ENCODE measurements at regions not wholly inside any gene's neighbourhood (a gene's known extent, or its start where the extent isn't known, plus 50 kb on each side); places are given as distances from the start of the nearest gene placed in this dataset.

DNA sequence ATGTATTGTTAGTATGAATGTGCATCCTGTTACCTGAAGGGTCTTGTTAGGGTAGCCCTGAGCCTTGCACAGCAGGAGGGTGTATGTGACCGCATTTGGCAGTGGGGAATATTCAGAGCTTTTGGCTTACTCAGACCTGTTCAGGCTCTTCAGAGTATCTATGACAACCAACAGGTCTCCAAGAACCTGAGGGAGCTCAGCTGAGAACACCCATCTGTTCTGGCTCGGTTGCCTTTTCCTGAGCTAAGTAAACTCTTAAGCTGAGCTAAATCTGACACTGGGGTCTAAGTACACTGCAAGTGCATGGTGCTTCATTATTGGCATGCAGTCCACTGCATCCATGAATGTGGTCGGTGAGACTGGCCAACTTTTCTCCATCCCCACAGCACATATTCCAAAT lies 92.4 kb upstream of the CHST9 start:
- H3K4me3 ChIP-seq, result no peak overlapping the region
- no peak overlapping the region for H3K27ac ChIP-seq
- H3K9ac ChIP-seq (ENCODE audit: low read depth in 2 of 2, low read length in 2 of 2), result no peak overlapping the region
- DNase-seq, result no peak
- no peaks in the 10 kb centered on the region for H3K36me3 ChIP-seq
- intact Hi-C loops (cut with DNase I), result no loop called here
- H3K4me1 ChIP-seq, result no peaks in the 10 kb centered on the region
- TF ChIP-seq, protein P1, sequence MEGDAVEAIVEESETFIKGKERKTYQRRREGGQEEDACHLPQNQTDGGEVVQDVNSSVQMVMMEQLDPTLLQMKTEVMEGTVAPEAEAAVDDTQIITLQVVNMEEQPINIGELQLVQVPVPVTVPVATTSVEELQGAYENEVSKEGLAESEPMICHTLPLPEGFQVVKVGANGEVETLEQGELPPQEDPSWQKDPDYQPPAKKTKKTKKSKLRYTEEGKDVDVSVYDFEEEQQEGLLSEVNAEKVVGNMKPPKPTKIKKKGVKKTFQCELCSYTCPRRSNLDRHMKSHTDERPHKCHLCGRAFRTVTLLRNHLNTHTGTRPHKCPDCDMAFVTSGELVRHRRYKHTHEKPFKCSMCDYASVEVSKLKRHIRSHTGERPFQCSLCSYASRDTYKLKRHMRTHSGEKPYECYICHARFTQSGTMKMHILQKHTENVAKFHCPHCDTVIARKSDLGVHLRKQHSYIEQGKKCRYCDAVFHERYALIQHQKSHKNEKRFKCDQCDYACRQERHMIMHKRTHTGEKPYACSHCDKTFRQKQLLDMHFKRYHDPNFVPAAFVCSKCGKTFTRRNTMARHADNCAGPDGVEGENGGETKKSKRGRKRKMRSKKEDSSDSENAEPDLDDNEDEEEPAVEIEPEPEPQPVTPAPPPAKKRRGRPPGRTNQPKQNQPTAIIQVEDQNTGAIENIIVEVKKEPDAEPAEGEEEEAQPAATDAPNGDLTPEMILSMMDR (IDR thresholded peaks at IDR 0.05), result no peak
- H3K27me3 ChIP-seq, result no peaks in the 10 kb centered on the region
- no peaks in the 10 kb centered on the region for H3K9me3 ChIP-seq

- Histone ChIP-seq H3K4me1 (no peaks in the 10 kb centered on the region), H3K27ac (no peak overlapping the region), H3K9ac (ENCODE audit: low read depth in 2 of 2, low read length in 2 of 2) (no peak overlapping the region), H3K9me3 (no peaks in the 10 kb centered on the region), H3K36me3 (no peaks in the 10 kb centered on the region), H3K4me3 (no peak overlapping the region), H3K27me3 (no peaks in the 10 kb centered on the region)
- DNase-seq, result no peak
- intact Hi-C loops (cut with DNase I), result no loop called here
- TF ChIP-seq, protein P1 (IDR thresholded peaks at IDR 0.05), result no peak
Observed at GRCh38 chr18:27276886-27277285, 91.8 kb upstream of the CHST9 start.

GRCh38 chr18:27276479-27276878 lies 91.4 kb upstream of the CHST9 start:
- TF ChIP-seq, protein P1 (IDR thresholded peaks at IDR 0.05), result no peak
- H3K9ac ChIP-seq (ENCODE audit: low read depth in 2 of 2, low read length in 2 of 2), result no peak overlapping the region
- no peak overlapping the region for H3K27ac ChIP-seq
- no peak for DNase-seq
- H3K4me1 ChIP-seq, result no peaks in the 10 kb centered on the region
- no peaks in the 10 kb centered on the region for H3K36me3 ChIP-seq
- intact Hi-C loops (cut with DNase I), result no loop called here
- no peaks in the 10 kb centered on the region for H3K27me3 ChIP-seq
- H3K4me3 ChIP-seq, result no peak overlapping the region
- H3K9me3 ChIP-seq, result no peaks in the 10 kb centered on the region

GRCh38 chr18:27274901-27275300 lies 89.8 kb upstream of the CHST9 start:
- no peak overlapping the region for H3K27ac ChIP-seq
- TF ChIP-seq, protein P1 (IDR thresholded peaks at IDR 0.05), result no peak
- no peaks in the 10 kb centered on the region for H3K9me3 ChIP-seq
- H3K4me3 ChIP-seq, result no peak overlapping the region
- H3K4me1 ChIP-seq, result no peaks in the 10 kb centered on the region
- no peak overlapping the region for H3K9ac ChIP-seq (ENCODE audit: low read depth in 2 of 2, low read length in 2 of 2)
- no peak for DNase-seq
- no peaks in the 10 kb centered on the region for H3K27me3 ChIP-seq
- H3K36me3 ChIP-seq, result no peaks in the 10 kb centered on the region
- intact Hi-C loops (cut with DNase I), result no loop called here

GRCh38 chr18:27270508-27270907 lies 85.4 kb upstream of the CHST9 start:
- Histone ChIP-seq H3K36me3 (no peaks in the 10 kb centered on the region), H3K4me3 (no peak overlapping the region), H3K27me3 (no peaks in the 10 kb centered on the region), H3K4me1 (no peaks in the 10 kb centered on the region), H3K9ac (ENCODE audit: low read depth in 2 of 2, low read length in 2 of 2) (no peak overlapping the region), H3K27ac (no peak overlapping the region), H3K9me3 (no peaks in the 10 kb centered on the region)
- intact Hi-C loops (cut with DNase I), result no loop called here
- no peak for DNase-seq
- TF ChIP-seq, protein P1 (IDR thresholded peaks at IDR 0.05), result no peak

DNA sequence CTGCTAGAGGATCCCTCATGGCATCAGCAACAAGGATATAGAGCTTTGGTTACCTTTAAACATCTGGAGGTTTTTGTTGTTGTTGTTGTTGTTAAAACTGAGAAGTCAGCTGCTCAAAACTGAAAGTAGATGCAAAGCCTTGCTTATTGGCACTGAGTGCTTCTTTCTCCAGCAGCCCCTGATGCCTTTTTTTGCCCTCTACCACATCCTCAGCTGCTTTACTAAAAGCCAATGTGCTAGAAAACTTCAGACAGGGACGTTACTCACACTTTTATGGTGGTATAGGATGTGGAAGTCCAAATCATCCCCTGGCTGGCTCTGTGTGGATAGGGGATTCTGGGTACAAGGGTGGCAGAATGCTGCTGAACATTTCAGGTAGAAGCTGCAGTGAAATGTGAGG lies 78.3 kb upstream of the CHST9 start:
- intact Hi-C loops (cut with DNase I), result no loop called here
- no peaks in the 10 kb centered on the region for H3K9me3 ChIP-seq

More for the DNA sequence above, 78.3 kb upstream of the CHST9 start:
- DNase-seq, result no peak
- Histone ChIP-seq H3K27me3 (no peaks in the 10 kb centered on the region), H3K4me3 (no peak overlapping the region), H3K36me3 (no peaks in the 10 kb centered on the region), H3K4me1 (no peaks in the 10 kb centered on the region), H3K27ac (no peak overlapping the region), H3K9ac (ENCODE audit: low read depth in 2 of 2, low read length in 2 of 2) (no peak overlapping the region)
- TF ChIP-seq, protein P1 (IDR thresholded peaks at IDR 0.05), result no peak
